ENCODE measurements at regions not wholly inside any gene's neighbourhood (a gene's known extent, or its start where the extent isn't known, plus 50 kb on each side); places are given as distances from the start of the nearest gene placed in this dataset.

- TF ChIP-seq RARB (CRISPR knock-in tag; IDR thresholded peaks at IDR 0.05) (no peak), PATZ1 (CRISPR knock-in tag; IDR thresholded peaks at IDR 0.05; ENCODE audit: borderline replicate concordance) (no peak), ZNF565 (CRISPR knock-in tag; conservative IDR thresholded peaks at IDR 0.05; ENCODE audit: low read depth) (no peak)
Measured at GRCh38 chr16:9327253-9327652, 235.8 kb downstream of the HAPSTR1 start.

All from SK-N-SH treated with all-trans-retinoic acid at 6 μM for 48 hours (cell line).